Stimulated activated CD8-positive, alpha-beta memory T cell treated with anti-CD3 and anti-CD28 coated beads, Interleukin-4, amount 100 ng/mL, for 4 hours (primary cell): ENCODE measurements at regions not wholly inside any gene's neighbourhood (a gene's known extent, or its start where the extent isn't known, plus 50 kb on each side); places are given as distances from the start of the nearest gene placed in this dataset.
"Not testable (repeated sequence)": the region's sequence is repeated elsewhere in the genome, so short reads cannot be mapped to it uniquely, and the experiment has no call there.

Experiments used
- DNase-seq, 2 donors: peaks; one replicate each; pipeline ENCODE4 v3.0.0-alpha.2; 2020; ENCODE audit warnings: low read depth in 2 of 2, low spot score in 1 of 2

DNA sequence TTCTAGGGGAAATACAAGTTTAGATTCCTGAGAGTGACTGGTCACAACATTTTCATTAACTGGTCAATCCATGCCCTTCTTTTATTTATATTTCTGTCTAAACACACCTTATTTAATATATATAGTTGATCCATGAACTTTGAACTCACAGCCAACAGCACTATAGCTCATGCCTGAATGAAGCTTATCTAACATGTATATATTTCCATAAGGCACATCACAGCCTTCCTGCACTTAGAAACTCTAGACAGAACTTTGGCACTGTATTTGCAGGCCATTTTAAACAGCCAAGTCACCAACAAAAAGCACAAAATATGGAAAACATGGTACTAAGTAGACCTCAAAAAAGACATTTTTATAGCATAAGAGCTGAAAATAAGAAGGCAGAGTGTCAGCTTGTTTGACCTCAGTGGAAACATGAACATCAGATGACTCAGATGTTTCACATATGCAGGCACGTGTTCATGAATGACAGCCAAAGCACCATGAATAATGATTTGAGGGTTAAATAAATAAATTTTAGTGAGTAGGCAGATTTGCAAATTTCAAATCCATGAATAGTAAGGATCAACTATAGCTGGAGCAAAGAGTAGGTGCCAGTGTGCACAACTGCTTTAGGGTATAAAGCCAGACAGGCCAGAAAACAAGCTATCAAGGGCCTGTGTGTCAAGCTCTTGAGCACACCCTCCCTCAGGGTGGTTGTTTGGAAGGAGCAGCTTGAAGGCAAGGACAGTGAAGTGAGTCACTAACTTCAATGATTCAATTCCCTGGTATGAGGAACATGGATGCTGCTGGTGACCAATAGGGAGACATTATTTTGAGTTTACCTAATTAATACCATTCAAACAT is 88.9 kb upstream of the NT5E start:
- DNase-seq: no peak

DNA sequence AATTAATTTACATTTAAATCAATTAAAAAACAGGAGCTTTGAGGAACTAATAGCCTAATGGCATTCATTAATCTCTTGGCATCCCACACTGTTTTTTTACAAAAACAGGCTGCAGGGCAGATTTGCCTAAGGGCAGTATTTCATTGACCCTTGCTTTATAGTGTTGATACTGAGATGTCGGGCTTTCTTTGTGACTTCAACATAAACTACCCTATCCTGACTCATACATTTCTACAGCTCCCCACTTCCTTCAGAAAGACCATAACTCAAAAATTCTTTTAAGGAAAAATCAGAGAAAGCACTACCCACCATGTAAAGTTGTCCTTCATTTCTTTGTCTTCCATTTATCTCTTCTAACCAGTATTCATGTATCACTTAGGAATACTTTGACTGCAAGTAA is 92.2 kb upstream of the NT5E start:
- DNase-seq: no peak

DNA sequence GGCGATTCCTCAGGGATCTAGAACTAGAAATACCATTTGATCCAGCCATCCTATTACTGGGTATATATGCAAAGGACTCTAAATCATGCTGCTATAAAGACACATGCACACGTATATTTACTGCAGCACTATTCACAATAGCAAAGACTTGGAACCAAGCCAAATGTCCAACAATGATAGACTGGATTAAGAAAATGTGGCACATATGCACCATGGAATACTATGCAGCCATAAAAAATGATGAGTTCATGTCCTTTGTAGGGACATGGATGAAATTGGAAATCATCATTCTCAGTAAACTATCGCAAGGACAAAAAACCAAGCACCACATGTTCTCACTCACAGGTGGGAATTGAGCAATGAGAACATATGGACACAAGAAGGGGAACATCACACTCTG is 93.1 kb upstream of the NT5E start:
- DNase-seq: not testable (repeated sequence)

DNA sequence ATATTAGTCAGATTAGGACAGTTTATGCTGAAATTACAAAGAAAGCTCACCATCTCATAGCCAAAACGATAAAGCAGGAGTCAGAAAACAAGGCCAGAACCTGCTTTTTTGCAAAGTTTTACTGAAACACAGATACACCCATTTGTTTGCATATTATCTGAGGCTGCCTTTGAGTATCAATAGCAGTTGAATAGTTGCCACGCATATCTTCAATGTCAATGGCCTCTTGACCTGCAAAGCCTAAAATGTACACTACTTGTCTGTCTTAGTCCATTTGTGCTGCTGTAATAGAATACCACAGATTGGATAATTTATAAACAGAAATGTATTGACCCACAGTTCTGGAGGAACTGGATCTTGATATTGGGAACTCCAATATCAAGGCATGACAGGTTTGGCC is 94.1 kb upstream of the NT5E start:
- no peak for DNase-seq

DNA sequence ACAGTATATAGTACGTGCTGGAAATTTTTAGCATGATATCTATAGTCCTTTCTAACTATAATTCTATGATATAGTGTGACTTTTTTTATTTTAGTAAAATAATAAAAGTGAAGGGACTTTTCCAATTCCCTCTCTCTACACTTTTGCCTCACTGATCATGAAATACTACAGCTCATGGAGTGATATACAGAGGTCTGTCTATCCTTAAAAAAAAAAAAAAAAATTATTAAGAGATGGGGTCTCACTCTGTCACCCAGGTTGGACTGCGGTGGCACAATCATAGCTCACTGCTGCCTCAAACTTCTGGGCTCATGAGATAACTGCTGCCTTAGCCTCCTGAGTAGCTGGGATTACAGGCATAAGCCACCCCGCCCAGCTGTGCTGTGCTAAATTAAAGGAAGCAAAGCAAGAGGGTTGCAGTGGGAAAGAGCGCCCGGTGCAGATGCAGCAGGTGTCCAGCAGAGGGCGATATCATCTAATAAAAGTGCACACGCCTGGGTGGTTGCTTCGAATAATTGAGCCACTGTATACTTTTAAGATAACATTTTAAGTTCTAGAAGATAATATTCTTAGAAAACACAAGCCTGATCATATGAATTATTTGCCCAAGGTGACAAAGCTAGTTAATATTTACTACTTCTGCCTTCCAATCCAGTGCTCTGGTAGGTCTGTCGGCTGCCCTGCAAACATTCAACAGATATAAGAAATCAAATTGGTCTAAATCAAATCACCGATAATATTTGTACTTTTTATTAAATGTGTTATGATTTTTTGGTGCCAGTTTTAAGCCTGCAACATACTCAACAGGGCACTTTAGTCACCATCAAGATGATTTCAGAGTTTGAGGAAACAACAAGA is 94.9 kb upstream of the NT5E start:
- DNase-seq: peak; percentile 32 to 44

DNA sequence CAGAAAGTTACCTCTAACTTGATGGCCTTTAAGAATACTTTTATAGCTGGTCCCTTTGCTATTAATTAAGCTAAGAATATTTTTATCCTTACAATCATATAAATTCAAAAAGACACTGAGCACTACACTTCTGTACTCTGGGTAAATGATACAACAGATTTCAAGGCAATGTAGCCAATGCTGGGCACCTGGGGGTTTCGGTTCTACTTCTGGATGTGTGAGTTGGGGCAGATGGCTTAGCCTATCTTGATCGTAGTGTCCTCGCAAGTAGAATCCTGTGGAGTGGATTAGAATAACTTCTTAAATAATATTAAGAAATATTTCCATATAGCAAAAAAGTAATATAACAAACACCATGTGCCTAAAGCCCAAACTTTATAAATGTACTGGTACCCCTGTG is 96.9 kb upstream of the NT5E start:
- no peak for DNase-seq

DNA sequence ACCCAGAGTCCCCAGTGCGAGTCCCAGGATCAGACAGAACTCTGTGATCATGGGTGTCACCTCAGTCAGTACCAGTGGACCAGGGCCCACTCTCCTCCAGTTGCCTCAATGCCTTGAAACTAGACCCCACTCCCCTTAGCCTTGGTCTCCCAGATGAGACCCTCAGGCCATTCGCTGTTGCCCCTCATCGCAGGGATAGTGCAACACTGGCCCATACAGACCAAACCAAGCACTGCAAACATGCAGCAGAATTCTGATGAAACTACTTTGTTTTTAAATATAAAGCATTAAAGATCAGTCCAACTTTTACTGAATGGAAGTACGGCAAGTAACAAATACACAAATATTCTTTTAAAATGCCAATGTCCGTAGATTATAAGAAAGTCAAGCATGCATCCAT is 101.2 kb upstream of the NT5E start:
- DNase-seq: no peak

DNA sequence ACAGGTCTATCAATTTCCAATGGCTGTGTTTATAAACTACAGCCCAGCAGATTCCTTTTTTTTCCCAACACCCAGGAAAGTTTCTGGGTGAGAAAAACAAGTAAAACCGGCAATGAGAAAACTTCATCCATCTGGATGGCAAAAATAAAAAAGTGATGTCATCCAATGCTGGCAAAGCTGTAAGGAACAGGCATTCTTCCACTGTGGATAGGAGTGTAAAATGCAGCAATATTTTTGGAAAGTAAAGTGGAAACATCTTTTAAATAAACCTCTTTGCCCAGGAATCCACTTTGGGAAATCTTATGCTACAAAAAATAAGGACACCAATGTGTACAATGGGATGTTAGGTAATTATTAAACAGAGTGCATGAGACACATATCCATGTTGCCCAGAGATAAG is 102.1 kb upstream of the NT5E start:
- DNase-seq: no peak

DNA sequence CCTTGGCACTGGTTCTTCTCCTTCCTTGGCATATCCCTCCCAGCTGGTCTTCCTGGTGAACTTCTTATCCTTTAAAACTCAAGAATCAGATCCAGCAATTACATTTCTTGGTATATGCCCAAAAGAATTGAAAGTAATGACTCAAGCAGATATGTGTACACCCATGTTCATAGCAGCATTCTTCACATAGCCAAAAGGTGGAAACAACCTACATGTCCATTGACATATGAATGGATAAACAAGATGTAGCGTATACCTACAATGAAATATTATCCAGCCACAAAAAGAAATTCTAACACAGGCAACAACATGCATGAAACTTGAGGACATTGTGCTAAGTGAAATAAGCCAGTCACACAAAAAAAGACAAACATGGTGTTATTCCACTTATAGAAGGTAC is 103.7 kb upstream of the NT5E start:
- no peak for DNase-seq

DNA sequence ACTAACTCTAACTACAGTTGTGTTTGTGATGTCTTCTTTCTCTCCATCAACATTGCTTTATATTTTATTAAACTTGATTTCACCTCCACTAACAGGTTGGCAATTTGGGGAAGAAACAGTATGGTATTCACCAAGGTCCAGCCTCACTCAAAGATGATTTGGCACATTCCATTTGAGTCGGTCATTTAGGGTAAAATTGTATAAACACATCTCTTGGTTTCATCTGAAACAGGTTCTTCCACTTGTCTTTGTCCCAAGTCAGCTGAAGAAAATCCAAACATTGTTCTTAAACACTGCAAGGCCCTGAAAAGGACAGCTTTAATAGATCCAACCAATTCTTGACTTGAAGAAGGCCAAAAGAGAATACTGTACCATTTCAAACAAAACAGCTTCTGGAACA is 104.9 kb upstream of the NT5E start:
- no peak for DNase-seq

DNA sequence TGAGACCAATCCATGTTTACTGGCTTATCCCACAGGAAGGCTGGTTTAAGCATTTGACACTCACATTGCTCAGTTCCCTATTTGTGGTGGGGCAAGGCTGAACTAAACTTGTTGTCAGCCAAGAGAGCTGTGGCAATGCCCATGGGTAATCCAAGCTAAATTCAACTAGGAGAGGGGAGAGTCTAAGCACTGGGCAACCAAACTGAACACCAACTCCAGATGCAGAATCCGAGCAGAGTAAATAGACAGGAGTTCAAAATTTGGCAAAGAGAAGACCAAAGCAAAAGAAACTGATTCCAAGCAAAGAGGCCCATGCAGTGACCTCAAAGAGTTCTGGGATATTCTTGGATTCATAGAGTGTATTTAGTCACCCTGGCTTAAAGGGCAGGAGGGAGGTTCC is 106.5 kb upstream of the NT5E start:
- no peak for DNase-seq

DNA sequence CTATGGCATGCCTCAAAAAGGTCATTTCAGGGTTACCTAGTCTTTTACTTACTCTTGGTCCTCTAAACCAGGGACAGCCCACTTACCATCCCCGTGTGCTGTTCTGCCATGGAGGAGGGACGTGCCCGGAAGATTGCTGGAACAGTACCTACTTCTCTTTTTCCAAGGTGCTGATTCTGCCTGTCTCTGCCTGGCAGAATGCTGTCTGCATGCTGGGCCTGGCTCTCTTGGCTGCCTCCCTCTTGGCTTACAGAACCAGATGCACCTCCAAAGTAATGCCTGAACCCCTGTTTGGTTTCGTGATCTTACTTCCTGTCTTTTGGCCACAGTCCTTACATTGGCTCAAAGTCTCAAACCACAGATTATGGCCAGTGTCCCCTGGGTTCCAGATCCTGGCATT is 120.7 kb upstream of the NT5E start:
- no peak for DNase-seq

DNA sequence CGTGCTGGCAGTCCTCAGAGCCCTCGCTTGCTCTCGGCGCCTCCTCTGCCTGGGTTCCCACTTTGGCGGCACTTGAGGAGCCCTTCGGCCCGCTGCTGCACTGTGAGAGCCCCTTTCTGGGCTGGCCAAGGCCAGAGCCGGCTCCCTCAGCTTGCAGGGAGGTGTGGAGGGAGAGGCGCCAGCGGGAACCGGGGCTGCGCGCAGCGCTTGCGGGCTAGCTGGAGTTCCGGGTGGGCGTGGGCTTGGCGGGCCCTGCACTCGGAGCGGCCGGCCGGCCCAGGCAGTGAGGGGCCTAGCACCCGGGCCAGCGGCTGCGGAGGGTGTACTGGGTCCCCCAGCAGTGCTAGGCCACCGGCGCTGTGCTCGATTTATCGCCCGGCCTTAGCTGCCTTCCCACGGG is 124.1 kb upstream of the NT5E start:
- DNase-seq: not testable (repeated sequence)

DNA sequence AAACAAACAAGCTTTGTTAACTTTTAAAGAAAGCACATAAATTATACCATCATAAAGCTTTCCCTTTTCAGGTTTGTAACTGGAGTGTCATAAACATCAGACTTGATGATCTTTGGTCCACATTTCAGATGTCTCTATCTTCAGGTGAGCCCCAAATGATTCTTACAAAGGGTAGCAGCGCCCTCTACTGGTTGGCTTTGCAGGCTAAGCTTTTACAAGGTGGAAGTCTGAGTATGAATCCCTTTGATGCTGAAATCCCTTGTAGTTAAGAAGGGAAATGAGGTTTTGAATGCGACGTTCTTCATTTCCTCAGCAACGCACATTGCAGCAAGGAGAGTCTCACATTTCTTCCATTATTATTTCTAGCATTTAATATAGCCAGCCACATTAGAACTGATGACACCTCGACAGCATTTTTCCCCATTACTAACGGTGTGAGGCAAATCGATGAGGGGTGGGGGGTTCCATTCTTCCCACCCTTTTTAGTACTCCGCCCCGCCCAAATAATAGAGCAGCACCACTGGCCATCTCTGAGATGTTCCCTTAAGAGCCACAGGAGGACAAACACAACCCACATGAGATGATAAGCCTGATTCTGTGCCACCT is 126.3 kb upstream of the NT5E start:
- DNase-seq: peak in 1 of 2 donors; percentile 51

DNA sequence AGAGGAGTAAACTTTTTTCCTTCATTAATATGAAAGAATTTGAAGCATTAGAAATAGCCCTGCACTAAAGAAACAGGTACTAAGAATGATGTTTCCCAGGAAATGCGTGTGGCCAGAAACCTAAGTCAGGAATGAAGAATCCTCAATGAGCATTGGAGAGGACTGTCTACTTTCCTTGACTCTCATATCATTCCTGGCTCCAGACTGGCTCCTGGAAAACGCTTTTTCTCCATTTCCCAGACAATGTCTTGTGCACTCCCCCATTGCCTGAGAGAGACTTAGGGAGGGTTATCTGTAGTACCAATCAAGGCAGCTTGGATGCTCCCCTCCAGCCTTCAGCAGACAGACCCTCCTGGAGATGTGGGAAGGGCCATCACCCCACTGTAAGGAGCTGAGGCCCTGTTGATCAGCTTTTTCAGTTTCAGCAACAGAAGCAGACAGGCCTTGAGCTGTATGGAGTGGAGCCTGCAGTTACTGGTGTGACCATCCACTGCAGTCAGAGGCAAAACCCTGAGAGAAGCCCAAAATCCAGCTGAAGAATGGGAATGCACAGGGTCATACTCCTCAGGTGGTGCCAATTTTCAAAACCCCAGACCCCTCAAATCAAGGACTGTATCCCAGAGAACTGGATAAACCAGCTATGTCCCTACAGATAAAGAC is 127.3 kb upstream of the NT5E start:
- no peak for DNase-seq

DNA sequence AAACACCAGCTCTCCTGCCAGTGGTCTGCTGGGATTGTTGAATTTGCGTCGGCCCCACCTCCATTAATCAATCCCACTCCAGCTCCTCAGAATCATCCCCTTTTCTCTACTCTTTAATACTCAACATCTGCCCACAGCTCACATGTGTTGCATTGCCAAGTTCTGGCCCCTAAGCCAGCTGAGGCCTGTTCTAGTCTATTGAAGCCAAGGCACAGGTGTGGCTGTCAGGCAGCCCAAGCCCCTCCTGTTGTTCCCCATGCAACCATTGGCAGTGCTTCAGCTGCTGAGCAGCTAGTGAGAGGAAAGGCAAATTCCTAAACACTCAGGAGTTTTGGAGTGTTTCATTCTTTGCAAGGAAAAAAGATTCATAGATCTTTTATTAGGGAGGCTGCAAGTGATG is 128.0 kb upstream of the NT5E start:
- DNase-seq: no peak

DNA sequence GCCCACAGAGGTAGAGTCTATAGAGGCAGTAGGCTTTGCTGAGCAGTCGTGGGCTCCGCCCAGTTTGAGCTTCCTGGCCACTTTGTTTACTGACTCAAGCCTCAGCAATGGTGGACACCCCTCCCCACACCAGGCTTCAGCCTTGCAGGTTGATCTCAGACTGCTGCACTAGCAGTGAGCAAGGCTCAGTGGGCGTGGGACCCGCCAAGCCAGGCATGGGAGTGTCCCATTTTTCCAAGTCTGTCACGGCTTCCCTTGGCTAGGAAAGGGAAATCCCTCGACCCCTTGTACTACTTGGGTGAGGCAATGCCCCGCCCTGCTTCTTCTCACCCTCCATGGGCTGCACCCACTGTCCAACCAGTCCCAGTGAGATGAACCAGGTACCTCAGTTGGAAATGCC is 135.3 kb upstream of the NT5E start:
- no peak for DNase-seq

DNA sequence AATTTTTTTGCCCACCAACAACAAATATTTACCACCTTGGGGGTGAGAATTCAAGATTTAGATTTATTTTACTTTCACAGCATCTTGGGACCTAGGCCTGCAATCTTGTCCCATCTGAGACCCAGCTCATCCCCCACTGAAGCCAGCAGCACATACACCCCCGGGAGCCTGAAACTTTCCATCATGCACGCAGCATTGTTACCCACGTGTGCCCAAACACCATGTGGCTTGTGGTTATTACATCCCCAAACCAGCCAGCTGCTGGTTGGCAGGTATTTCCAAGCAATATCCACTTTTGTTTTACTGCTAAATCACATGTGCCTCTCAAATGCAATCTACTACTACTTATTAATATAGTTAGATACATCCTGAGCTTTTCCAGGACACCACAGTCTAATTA is 149.3 kb upstream of the NT5E start:
- no peak for DNase-seq

DNA sequence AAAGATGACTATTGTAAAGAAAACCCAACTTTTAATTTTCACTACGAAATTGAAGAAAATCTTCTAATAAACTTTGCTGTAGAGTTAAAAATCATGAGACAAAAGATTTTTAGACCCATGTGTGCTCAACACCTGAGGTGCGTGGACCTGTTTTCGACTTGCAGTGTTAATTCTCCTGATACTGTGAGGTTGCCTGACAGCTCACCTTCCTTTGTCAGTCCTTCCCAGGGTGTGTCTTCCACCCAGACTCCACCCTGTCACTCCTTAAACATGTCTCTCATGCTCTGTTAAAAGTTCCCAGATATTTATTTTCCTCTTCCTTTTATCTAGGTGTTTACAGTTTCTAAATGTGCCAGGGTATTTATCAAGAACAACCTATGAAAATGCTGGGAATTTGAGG is 151.3 kb upstream of the NT5E start:
- DNase-seq: no peak

DNA sequence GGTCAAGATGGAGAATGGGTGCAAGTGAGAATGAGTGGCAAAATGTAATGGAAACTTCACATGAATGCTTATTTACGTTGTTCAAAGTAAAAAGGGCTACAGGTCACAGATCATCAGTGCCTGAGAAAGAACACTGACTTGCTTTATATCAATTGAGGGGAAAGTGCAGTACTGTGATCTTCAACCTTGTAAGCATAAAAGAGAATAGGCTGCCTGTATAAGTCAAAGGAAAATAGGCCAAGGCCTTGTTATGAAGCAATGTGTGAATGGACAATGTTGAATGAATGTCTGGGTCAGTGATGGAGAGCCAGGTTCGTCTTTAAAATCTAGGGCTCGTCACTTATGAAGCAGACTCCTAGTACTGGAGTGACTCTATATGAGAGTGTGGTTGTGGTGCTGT is 158.6 kb upstream of the NT5E start:
- DNase-seq: no peak

DNA sequence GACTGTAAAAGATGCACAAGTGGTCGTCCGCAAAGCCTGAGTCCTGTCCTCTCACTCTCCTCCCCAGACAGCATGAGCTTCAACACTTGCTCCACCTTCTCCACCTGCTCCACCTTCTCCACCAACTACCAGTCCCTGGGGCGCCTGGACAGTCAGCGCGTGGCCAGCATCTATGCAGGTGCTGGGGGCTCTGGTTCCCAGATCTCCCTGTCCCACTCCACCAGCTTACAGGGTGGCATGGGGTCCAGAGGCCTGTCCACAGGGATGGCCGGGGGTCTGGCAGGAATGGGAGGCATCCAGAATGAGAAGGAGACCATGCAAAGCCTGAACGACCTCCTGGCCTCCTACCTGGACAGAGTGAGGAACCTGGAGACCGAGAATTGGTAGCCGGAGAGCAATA is 162.2 kb upstream of the NT5E start:
- DNase-seq: no peak

DNA sequence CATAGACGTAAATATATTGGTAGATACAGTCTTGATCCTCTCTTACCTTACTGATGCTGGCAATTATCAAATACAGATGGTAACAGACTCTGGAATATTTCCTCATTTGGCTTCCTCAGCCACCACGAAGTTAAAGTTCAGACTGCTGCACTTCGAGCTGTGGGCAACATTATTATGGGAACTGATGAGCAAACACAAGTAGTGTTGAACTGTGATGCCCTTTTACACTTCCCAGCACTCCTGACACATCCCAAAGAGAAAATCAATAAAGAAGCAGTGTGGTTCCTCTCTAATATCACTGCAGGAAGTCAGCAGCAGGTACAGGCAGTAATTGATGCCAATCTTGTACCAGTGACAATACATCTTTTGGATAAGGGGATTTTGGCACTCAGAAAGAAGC is 162.7 kb upstream of the NT5E start:
- DNase-seq: no peak
